GM12878 (cell line): ENCODE measurements at regions not wholly inside any gene's neighbourhood (a gene's known extent, or its start where the extent isn't known, plus 50 kb on each side); places are given as distances from the start of the nearest gene placed in this dataset.

Experiments used
- ATAC-seq: fragments of 200-7000 bp; cut with Tn5 transposase; 3 replicates; pipeline ENCODE4 v1.9.1; 2020; ENCODE audit warnings: mild to moderate bottlenecking, moderate library complexity
- BruUV-seq: library from RNA; stranded (reverse); fragments of 400-500 nt; replicated peaks from 2 replicates; lab custom pipeline; 2021; lab: Mats Ljungman, UMichigan
- CTCF ChIA-PET: fragments of 300-600 bp; sonication (Branson Sonifier 250); formaldehyde crosslinking; extraction: SDS; loops from one replicate; lab custom pipeline; 2021; ENCODE audit warnings: inconsistent platforms; lab: Yijun Ruan, JAX
- POLR2A ChIA-PET: fragments of 350-600 bp; formaldehyde crosslinking; extraction: SDS; loops from one replicate; lab custom pipeline; 2021; ENCODE audit warnings: inconsistent platforms; lab: Charles Lee
- RAD21 ChIA-PET: fragments of 300-600 bp; sonication (Branson Sonifier 250); formaldehyde crosslinking; loops from one replicate; lab custom pipeline; 2023; ENCODE audit warnings: antibody characterized with exemption; ENCODE audit not compliant: unreplicated experiment; lab: Charles Lee
- SMC1A ChIA-PET: fragments of 300-600 bp; sonication (Branson Sonifier 250); formaldehyde crosslinking; loops from one replicate; lab custom pipeline; 2023; ENCODE audit not compliant: unreplicated experiment, uncharacterized antibody; lab: Charles Lee
- DNase-seq: peaks from one replicate; pipeline ENCODE4 v3.0.0-alpha.2; 2011; ENCODE audit warnings: low read depth, low spot score
- FAIRE-seq: peaks from 3 replicates; lab custom pipeline; 2011; peaks lifted over from hg19 to GRCh38; lab: Jason Lieb, UNC
- H2AFZ ChIP-seq: 2 replicates; pipeline ENCODE4 v1.6.0; 2011; ENCODE audit warnings: low read depth, low read length, control low read depth; ENCODE audit not compliant: control insufficient read depth
- H3K27ac ChIP-seq: 2 replicates; pipeline ENCODE4 v1.5.1; 2011; ENCODE audit warnings: control low read depth; ENCODE audit not compliant: control insufficient read depth, insufficient read depth
- H3K27me3 ChIP-seq, 2 experiments: replicated peaks in 1 of 2; 2 replicates each; pipeline versions ENCODE4 v1.6.0 to v1.6.1; 2011; ENCODE audit warnings: low read length in 1 of 2; ENCODE audit not compliant: control insufficient read depth in 2 of 2, insufficient read depth in 2 of 2
- H3K36me3 ChIP-seq, 2 experiments: 2 replicates each; pipeline ENCODE4 v1.5.1; 2011; ENCODE audit warnings: low read length in 1 of 2; ENCODE audit not compliant: control insufficient read depth in 2 of 2, insufficient read depth in 2 of 2
- H3K4me1 ChIP-seq: 2 replicates; pipeline ENCODE4 v1.6.1; 2011; ENCODE audit warnings: mild to moderate bottlenecking, low read length, moderate library complexity, mixed read lengths; ENCODE audit not compliant: control insufficient read depth, insufficient read depth
- H3K4me2 ChIP-seq: 2 replicates; pipeline ENCODE4 v1.6.0; 2011; ENCODE audit warnings: control low read depth; ENCODE audit not compliant: control insufficient read depth, insufficient read depth
- H3K4me3 ChIP-seq: fragments of 200-600 bp; sonication (generic); 2 replicates; pipeline ENCODE4 v1.5.1; 2016
- H3K79me2 ChIP-seq: 2 replicates; pipeline ENCODE4 v1.6.0; 2011; ENCODE audit warnings: low read length; ENCODE audit not compliant: control insufficient read depth, insufficient read depth
- H3K9ac ChIP-seq: 2 replicates; pipeline ENCODE4 v1.8.0; 2011; ENCODE audit warnings: low read length, control low read depth, mixed read lengths; ENCODE audit not compliant: control insufficient read depth, insufficient read depth
- H3K9me3 ChIP-seq: replicated peaks from 3 replicates; pipeline ENCODE4 v1.5.1; 2011; ENCODE audit warnings: mild to moderate bottlenecking, low read length; ENCODE audit not compliant: control insufficient read depth, insufficient read depth
- H4K20me1 ChIP-seq: 2 replicates; pipeline ENCODE4 v1.6.0; 2011; ENCODE audit not compliant: control insufficient read depth, insufficient read depth
- ATF7 ChIP-seq: fragments of 450-650 bp; IDR thresholded peaks from 2 replicates; pipeline ENCODE4 v1.6.1; 2016; ENCODE audit warnings: low read depth, mild to moderate bottlenecking
- BCL3 ChIP-seq: IDR thresholded peaks from 2 replicates; pipeline ENCODE4 v1.6.1; 2011; ENCODE audit warnings: borderline replicate concordance, low read depth, mild to moderate bottlenecking, moderate library complexity, low read length; ENCODE audit not compliant: insufficient read depth, poor library complexity, severe bottlenecking
- CBX3 ChIP-seq: fragments of 200-600 bp; sonication (generic); IDR thresholded peaks from 2 replicates; pipeline ENCODE4 v1.6.1; 2016; ENCODE audit warnings: low read depth, borderline replicate concordance
- CREM ChIP-seq: IDR thresholded peaks from 2 replicates; pipeline ENCODE4 v1.6.1; 2014; ENCODE audit warnings: antibody characterized with exemption, low read depth
- EGR1 ChIP-seq, 2 experiments: IDR thresholded peaks; 1 replicate in 1 of 2; 2 replicates in 1 of 2; pipeline ENCODE4 v1.6.1; 2011 to 2012; ENCODE audit warnings: low read depth in 2 of 2, low read length in 2 of 2, borderline replicate concordance in 1 of 2, mild to moderate bottlenecking in 1 of 2, moderate library complexity in 1 of 2
- FOXK2 ChIP-seq: fragments of 450-650 bp; IDR thresholded peaks from 2 replicates; pipeline ENCODE4 v1.6.1; 2017; ENCODE audit warnings: mild to moderate bottlenecking, moderate library complexity
- HSF1 ChIP-seq: fragments of 150-350 bp; IDR thresholded peaks from 2 replicates; pipeline ENCODE4 v1.6.1; 2014; ENCODE audit warnings: mild to moderate bottlenecking, low read depth, low read length
- JUNB ChIP-seq: IDR thresholded peaks from 2 replicates; pipeline ENCODE4 v1.6.1; 2016; ENCODE audit warnings: antibody characterized with exemption, mild to moderate bottlenecking
- NFYB ChIP-seq: IDR thresholded peaks from 2 replicates; pipeline ENCODE4 v1.6.1; 2011; ENCODE audit warnings: low read depth, mild to moderate bottlenecking, low read length, improper control_type of control experiment, moderate library complexity; ENCODE audit not compliant: insufficient read depth
- PKNOX1 ChIP-seq: fragments of 450-650 bp; IDR thresholded peaks from 2 replicates; pipeline ENCODE4 v1.6.1; 2016; ENCODE audit warnings: mild to moderate bottlenecking
- RAD21 ChIP-seq: IDR thresholded peaks from 2 replicates; pipeline ENCODE4 v1.6.1; 2011; ENCODE audit warnings: mild to moderate bottlenecking, low read depth, low read length, moderate library complexity; ENCODE audit not compliant: insufficient read depth
- RFX5 ChIP-seq: IDR thresholded peaks from 2 replicates; pipeline ENCODE4 v1.6.1; 2011; ENCODE audit warnings: low read depth, low read length, improper control_type of control experiment
- RUNX3 ChIP-seq: IDR thresholded peaks from 2 replicates; pipeline ENCODE4 v1.6.1; 2012; ENCODE audit warnings: low read length, inconsistent platforms
- SP1 ChIP-seq: IDR thresholded peaks from one replicate; pipeline ENCODE4 v1.6.1; 2011; ENCODE audit warnings: low read depth, low read length
- SUZ12 ChIP-seq: fragments of 200-600 bp; sonication (generic); IDR thresholded peaks from one replicate; pipeline ENCODE4 v1.6.1; 2018; ENCODE audit warnings: antibody characterized with exemption, mild to moderate bottlenecking; ENCODE audit not compliant: unreplicated experiment
- WRNIP1 ChIP-seq: IDR thresholded peaks from 2 replicates; pipeline ENCODE4 v1.6.1; 2011; ENCODE audit warnings: low read depth, low read length, improper control_type of control experiment, borderline replicate concordance
- YBX1 ChIP-seq: fragments of 450-650 bp; IDR thresholded peaks from 2 replicates; pipeline ENCODE4 v1.6.1; 2016; ENCODE audit warnings: antibody characterized with exemption
- ZBTB33 ChIP-seq: fragments of 450-650 bp; IDR thresholded peaks from 2 replicates; pipeline ENCODE4 v1.6.1; 2017; ENCODE audit warnings: mild to moderate bottlenecking
- WGBS: methylation state at CpG from one replicate; pipeline ENCODE4 v1.1.6; 2016; ENCODE audit warnings: low lambda C conversion rate; ENCODE audit not compliant: insufficient replicate concordance, insufficient coverage; ENCODE audit errors: missing lambda C conversion rate; 5-methylcytosine and 5-hydroxymethylcytosine counted together
- in situ Hi-C: fragments of 300-500 bp; cut with MboI; formaldehyde crosslinking; loops from 9 replicates; pipeline ENCODE4 v1.14.3; 2018; ENCODE audit warnings: mixed read lengths
- intact Hi-C: fragments of 100-400 bp; cut with micrococcal nuclease; formaldehyde crosslinking; loops from one replicate; pipeline ENCODE4 v1.14.2; 2022; ENCODE audit not compliant: unreplicated experiment

GRCh38 chr12:87163122-87163521 lies 866.1 kb downstream of the C12orf50 start (continued):
- TF ChIP-seq ZBTB33 (no peak), JUNB (no peak)

GRCh38 chr12:87160848-87161601 lies 868.2 kb downstream of the C12orf50 start:
- CTCF ChIA-PET, result interaction anchor here (1.0 kb wide), 1 partner anchor 10 kb away, joined by 3 read pairs; no protein-coding TSS in a partner anchor
- TF ChIP-seq SUZ12, result no peak
- TF ChIP-seq FOXK2, result no peak
- no peak for TF ChIP-seq SP1
- TF ChIP-seq RAD21, result no peak
- no peak for TF ChIP-seq RFX5
- no peak for TF ChIP-seq YBX1
- TF ChIP-seq RUNX3, result no peak
- no peak for TF ChIP-seq NFYB
- no peak for TF ChIP-seq BCL3
- no peak for TF ChIP-seq ATF7
- TF ChIP-seq WRNIP1, result no peak
- no peak for TF ChIP-seq EGR1 (IDR thresholded peaks at IDR 0.05; ENCODE audit: borderline replicate concordance in 1 of 2, low read depth in 2 of 2, low read length in 2 of 2)
- no peak for TF ChIP-seq PKNOX1
- TF ChIP-seq CREM, result no peak
- TF ChIP-seq CBX3, result no peak
- no peak for TF ChIP-seq HSF1

More at GRCh38 chr12:87160848-87161601, 868.2 kb downstream of the C12orf50 start:
- no peak for ATAC-seq
- H3K36me3 ChIP-seq, result no peaks in the 10 kb centered on the region
- no peak overlapping the region for H3K27ac ChIP-seq
- DNase-seq, result no peak
- no peaks in the 10 kb centered on the region for H3K79me2 ChIP-seq
- in situ Hi-C loops (no loop called here), intact Hi-C loops (no loop called here)
- no peaks in the 10 kb centered on the region for H3K4me1 ChIP-seq
- H3K9me3 ChIP-seq, result peaks cover 4% of the 10 kb centered on the region; the same call in 2 of the 3 replicates
- 29% methylated on average over 1 of the region's 1 CpG for WGBS
- SMC1A ChIA-PET, result no interaction called here
- H4K20me1 ChIP-seq, result no peaks in the 10 kb centered on the region
- H2AFZ ChIP-seq, result no peak overlapping the region
- no TSS peak for BruUV-seq
- no peak for FAIRE-seq
- RAD21 ChIA-PET, result no interaction called here
- H3K4me3 ChIP-seq, result no peak overlapping the region
- no peak overlapping the region for H3K4me2 ChIP-seq
- H3K27me3 ChIP-seq, result no peaks in the 10 kb centered on the region
- POLR2A ChIA-PET, result no interaction called here
- H3K9ac ChIP-seq, result no peak overlapping the region
